GM12891 (cell line): ENCODE measurements at regions not wholly inside any gene's neighbourhood (a gene's known extent, or its start where the extent isn't known, plus 50 kb on each side); places are given as distances from the start of the nearest gene placed in this dataset.

Experiments
- POLR2A ChIP-seq: IDR thresholded peaks from 2 replicates; pipeline ENCODE4 v1.6.1; 2011; ENCODE audit warnings: low read depth, low read length, control low read depth
- POLR2AphosphoS5 ChIP-seq: IDR thresholded peaks from 2 replicates; pipeline ENCODE4 v1.6.1; 2011; ENCODE audit warnings: low read depth, low read length, control low read depth
- SPI1 ChIP-seq: IDR thresholded peaks from 2 replicates; pipeline ENCODE4 v1.6.1; 2011; ENCODE audit warnings: low read depth, low read length, control low read depth
- TAF1 ChIP-seq: IDR thresholded peaks from 2 replicates; pipeline ENCODE4 v1.6.1; 2011; ENCODE audit warnings: low read depth, low read length, control low read depth

- TF ChIP-seq POLR2AphosphoS5 = no peak
- TF ChIP-seq POLR2A = no peak
- TF ChIP-seq SPI1 = no peak
- no peak for TF ChIP-seq TAF1
These were observed 60.1 kb upstream of the ITGA1 start for GRCh38 chr5:52727576-52727975.
